Ishikawa (cell line): ENCODE measurements at regions not wholly inside any gene's neighbourhood (a gene's known extent, or its start where the extent isn't known, plus 50 kb on each side); places are given as distances from the start of the nearest gene placed in this dataset.

Experiments used
- CEBPB ChIP-seq: IDR thresholded peaks from 2 replicates; pipeline ENCODE4 v1.6.1; 2012
- CREB1 ChIP-seq: IDR thresholded peaks from 2 replicates; pipeline ENCODE4 v1.6.1; 2012; ENCODE audit warnings: low read depth
- EP300 ChIP-seq: IDR thresholded peaks from 2 replicates; pipeline ENCODE4 v1.6.1; 2012; ENCODE audit warnings: borderline replicate concordance
- TAF1 ChIP-seq: IDR thresholded peaks from 2 replicates; pipeline ENCODE4 v1.6.1; 2012; ENCODE audit warnings: low read depth, mild to moderate bottlenecking
- YY1 ChIP-seq: IDR thresholded peaks from 2 replicates; pipeline ENCODE4 v1.6.1; 2012; ENCODE audit warnings: low read depth
- ZBTB7A ChIP-seq: IDR thresholded peaks from 2 replicates; pipeline ENCODE4 v1.6.1; 2012; ENCODE audit warnings: low read depth
- TF ChIP-seq, protein P1 (sequence below): IDR thresholded peaks from 2 replicates; pipeline ENCODE4 v1.6.1; 2012
- TF ChIP-seq, protein P2 (sequence below): IDR thresholded peaks from 2 replicates; pipeline ENCODE4 v1.6.1; 2012; ENCODE audit warnings: low read depth, mild to moderate bottlenecking

DNA sequence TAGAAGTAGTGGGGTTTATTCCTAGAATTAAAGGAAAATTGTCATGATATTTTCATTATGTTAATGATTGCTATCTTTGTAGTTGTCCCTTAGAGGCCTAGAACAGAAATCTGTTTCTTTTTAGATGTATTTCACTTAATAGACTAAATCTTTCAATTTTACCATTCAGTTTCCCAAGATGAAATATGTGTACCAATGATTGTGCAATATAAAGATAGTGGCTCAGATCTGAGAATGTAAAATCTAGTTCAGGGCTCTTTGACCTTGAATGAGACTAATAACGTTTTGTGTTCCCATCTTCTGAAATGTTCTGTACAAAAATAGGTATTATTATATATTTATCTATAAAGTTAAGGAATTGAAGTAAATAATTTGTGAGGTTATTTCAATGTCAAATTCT, 947.9 kb downstream of the DTWD2 start:
- no peak for TF ChIP-seq CEBPB
- no peak for TF ChIP-seq YY1
- no peak for TF ChIP-seq EP300
- TF ChIP-seq, protein P1, sequence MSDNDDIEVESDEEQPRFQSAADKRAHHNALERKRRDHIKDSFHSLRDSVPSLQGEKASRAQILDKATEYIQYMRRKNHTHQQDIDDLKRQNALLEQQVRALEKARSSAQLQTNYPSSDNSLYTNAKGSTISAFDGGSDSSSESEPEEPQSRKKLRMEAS: no peak
- TF ChIP-seq, protein P2, sequence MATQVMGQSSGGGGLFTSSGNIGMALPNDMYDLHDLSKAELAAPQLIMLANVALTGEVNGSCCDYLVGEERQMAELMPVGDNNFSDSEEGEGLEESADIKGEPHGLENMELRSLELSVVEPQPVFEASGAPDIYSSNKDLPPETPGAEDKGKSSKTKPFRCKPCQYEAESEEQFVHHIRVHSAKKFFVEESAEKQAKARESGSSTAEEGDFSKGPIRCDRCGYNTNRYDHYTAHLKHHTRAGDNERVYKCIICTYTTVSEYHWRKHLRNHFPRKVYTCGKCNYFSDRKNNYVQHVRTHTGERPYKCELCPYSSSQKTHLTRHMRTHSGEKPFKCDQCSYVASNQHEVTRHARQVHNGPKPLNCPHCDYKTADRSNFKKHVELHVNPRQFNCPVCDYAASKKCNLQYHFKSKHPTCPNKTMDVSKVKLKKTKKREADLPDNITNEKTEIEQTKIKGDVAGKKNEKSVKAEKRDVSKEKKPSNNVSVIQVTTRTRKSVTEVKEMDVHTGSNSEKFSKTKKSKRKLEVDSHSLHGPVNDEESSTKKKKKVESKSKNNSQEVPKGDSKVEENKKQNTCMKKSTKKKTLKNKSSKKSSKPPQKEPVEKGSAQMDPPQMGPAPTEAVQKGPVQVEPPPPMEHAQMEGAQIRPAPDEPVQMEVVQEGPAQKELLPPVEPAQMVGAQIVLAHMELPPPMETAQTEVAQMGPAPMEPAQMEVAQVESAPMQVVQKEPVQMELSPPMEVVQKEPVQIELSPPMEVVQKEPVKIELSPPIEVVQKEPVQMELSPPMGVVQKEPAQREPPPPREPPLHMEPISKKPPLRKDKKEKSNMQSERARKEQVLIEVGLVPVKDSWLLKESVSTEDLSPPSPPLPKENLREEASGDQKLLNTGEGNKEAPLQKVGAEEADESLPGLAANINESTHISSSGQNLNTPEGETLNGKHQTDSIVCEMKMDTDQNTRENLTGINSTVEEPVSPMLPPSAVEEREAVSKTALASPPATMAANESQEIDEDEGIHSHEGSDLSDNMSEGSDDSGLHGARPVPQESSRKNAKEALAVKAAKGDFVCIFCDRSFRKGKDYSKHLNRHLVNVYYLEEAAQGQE: no peak
- TF ChIP-seq CREB1: no peak
- no peak for TF ChIP-seq ZBTB7A
- no peak for TF ChIP-seq TAF1
